ENCODE measurements at regions not wholly inside any gene's neighbourhood (a gene's known extent, or its start where the extent isn't known, plus 50 kb on each side); places are given as distances from the start of the nearest gene placed in this dataset.

- no peak for DNase-seq
Observed at GRCh38 chrX:137366018-137366633, 199.8 kb upstream of the ZIC3 start.

GRCh38 chrX:137363559-137363958, 202.4 kb upstream of the ZIC3 start:
- no peak for DNase-seq

- no peak for DNase-seq
Observed at GRCh38 chrX:137362583-137362982, 203.3 kb upstream of the ZIC3 start.

GRCh38 chrX:137354851-137355250, 211.1 kb upstream of the ZIC3 start:
- no peak for DNase-seq

- no peak for DNase-seq
Observed at GRCh38 chrX:137353404-137353803, 212.5 kb upstream of the ZIC3 start.

- DNase-seq, result no peak
Observed at GRCh38 chrX:137352101-137352660, 213.7 kb upstream of the ZIC3 start.

GRCh38 chrX:137342969-137343368, 223.0 kb upstream of the ZIC3 start:
- no peak for DNase-seq

GRCh38 chrX:137313627-137314026, 252.3 kb upstream of the ZIC3 start:
- DNase-seq, result no peak

GRCh38 chrX:137305404-137305803, 260.5 kb upstream of the ZIC3 start:
- no peak for DNase-seq

- no peak for DNase-seq
Observed at GRCh38 chrX:137297167-137297566, 263.4 kb upstream of the GPR101 start.

- DNase-seq, result no peak
Observed at GRCh38 chrX:137290011-137290410, 256.2 kb upstream of the GPR101 start.

- DNase-seq, result no peak
Observed at GRCh38 chrX:137287191-137287590, 253.4 kb upstream of the GPR101 start.

GRCh38 chrX:137286423-137286822, 252.6 kb upstream of the GPR101 start:
- no peak for DNase-seq

- no peak for DNase-seq
Observed at GRCh38 chrX:137278825-137279224, 245.0 kb upstream of the GPR101 start.

- DNase-seq, result no peak
Observed at GRCh38 chrX:137263374-137263773, 229.6 kb upstream of the GPR101 start.

GRCh38 chrX:137245183-137245582, 211.4 kb upstream of the GPR101 start:
- DNase-seq, result no peak

GRCh38 chrX:137236837-137237236, 203.0 kb upstream of the GPR101 start:
- no peak for DNase-seq

GRCh38 chrX:137234651-137235402, 201.0 kb upstream of the GPR101 start:
- DNase-seq, result no peak

- no peak for DNase-seq
Observed at GRCh38 chrX:137233478-137233877, 199.7 kb upstream of the GPR101 start.

GRCh38 chrX:137227151-137227550, 193.4 kb upstream of the GPR101 start:
- no peak for DNase-seq

- no peak for DNase-seq
Observed at GRCh38 chrX:137215467-137215866, 181.7 kb upstream of the GPR101 start.

GRCh38 chrX:137212078-137212632, 178.4 kb upstream of the GPR101 start:
- DNase-seq, result no peak

GRCh38 chrX:137198040-137198439, 164.2 kb upstream of the GPR101 start:
- DNase-seq, result no peak

- DNase-seq, result no peak
Observed at GRCh38 chrX:137195991-137196390, 162.2 kb upstream of the GPR101 start.

Data from stimulated activated CD4-positive, alpha-beta T cell treated with anti-CD3 and anti-CD28 coated beads, Interleukin-12 subunit alpha, Interleukin-12 subunit beta, amount 100 ng/mL, for 4 hours (primary cell).